PFSK-1 (cell line): ENCODE measurements at regions not wholly inside any gene's neighbourhood (a gene's known extent, or its start where the extent isn't known, plus 50 kb on each side); places are given as distances from the start of the nearest gene placed in this dataset.

Experiments
- FOXP2 ChIP-seq: optimal IDR thresholded peaks from 2 replicates; pipeline ENCODE3; 2011; ENCODE audit warnings: borderline replicate concordance, control low read depth, inconsistent platforms; ENCODE audit not compliant: insufficient read depth; ENCODE audit errors: extremely low read length, extremely low read depth
- POLR2AphosphoS5 ChIP-seq: IDR thresholded peaks from 2 replicates; pipeline ENCODE4 v1.6.1; 2012; ENCODE audit warnings: low read depth, mild to moderate bottlenecking, control low read depth, low read length, moderate library complexity
- SIN3A ChIP-seq: IDR thresholded peaks from 2 replicates; pipeline ENCODE4 v1.6.1; 2012; ENCODE audit warnings: mild to moderate bottlenecking, low read length, moderate library complexity, borderline replicate concordance; ENCODE audit not compliant: insufficient read depth
- TAF1 ChIP-seq: IDR thresholded peaks from 2 replicates; pipeline ENCODE4 v1.6.1; 2012; ENCODE audit warnings: low read length, control low read depth, borderline replicate concordance; ENCODE audit not compliant: insufficient read depth
- TF ChIP-seq, protein P1 (sequence below), 2 experiments: IDR thresholded peaks; 2 replicates each; pipeline versions ENCODE4 v1.6.1 to v1.8.0; 2011 to 2012; ENCODE audit warnings: low read depth in 2 of 2, low read length in 2 of 2, control low read depth in 1 of 2, inconsistent platforms in 1 of 2, mild to moderate bottlenecking in 1 of 2, moderate library complexity in 1 of 2; ENCODE audit not compliant: insufficient read depth in 1 of 2

DNA sequence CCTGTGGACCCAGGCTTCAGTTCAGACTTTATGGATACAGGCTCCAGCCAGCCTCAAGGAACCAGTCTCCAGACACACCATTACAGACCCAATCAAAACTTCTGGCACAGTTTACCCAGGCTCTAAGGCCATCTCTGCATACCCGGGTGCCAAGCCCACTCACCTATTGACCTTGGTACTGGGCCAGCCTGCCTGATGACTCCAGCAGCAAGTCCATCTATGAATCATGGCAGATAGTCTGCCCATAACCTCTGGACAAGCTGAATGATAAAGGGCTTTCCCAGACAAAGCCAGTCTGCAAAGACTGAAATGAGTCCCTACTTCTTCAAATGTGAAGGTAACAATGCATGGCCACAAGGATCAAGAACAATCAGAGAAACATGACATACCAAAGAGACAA lies 1327.1 kb upstream of the C9orf72 start:
- TF ChIP-seq TAF1 (no peak), FOXP2 (no peak), POLR2AphosphoS5 (no peak), SIN3A (no peak)
- TF ChIP-seq, protein P1, sequence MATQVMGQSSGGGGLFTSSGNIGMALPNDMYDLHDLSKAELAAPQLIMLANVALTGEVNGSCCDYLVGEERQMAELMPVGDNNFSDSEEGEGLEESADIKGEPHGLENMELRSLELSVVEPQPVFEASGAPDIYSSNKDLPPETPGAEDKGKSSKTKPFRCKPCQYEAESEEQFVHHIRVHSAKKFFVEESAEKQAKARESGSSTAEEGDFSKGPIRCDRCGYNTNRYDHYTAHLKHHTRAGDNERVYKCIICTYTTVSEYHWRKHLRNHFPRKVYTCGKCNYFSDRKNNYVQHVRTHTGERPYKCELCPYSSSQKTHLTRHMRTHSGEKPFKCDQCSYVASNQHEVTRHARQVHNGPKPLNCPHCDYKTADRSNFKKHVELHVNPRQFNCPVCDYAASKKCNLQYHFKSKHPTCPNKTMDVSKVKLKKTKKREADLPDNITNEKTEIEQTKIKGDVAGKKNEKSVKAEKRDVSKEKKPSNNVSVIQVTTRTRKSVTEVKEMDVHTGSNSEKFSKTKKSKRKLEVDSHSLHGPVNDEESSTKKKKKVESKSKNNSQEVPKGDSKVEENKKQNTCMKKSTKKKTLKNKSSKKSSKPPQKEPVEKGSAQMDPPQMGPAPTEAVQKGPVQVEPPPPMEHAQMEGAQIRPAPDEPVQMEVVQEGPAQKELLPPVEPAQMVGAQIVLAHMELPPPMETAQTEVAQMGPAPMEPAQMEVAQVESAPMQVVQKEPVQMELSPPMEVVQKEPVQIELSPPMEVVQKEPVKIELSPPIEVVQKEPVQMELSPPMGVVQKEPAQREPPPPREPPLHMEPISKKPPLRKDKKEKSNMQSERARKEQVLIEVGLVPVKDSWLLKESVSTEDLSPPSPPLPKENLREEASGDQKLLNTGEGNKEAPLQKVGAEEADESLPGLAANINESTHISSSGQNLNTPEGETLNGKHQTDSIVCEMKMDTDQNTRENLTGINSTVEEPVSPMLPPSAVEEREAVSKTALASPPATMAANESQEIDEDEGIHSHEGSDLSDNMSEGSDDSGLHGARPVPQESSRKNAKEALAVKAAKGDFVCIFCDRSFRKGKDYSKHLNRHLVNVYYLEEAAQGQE (IDR thresholded peaks at IDR 0.05; ENCODE audit: insufficient read depth in 1 of 2, low read depth in 2 of 2, low read length in 2 of 2): no peak

DNA sequence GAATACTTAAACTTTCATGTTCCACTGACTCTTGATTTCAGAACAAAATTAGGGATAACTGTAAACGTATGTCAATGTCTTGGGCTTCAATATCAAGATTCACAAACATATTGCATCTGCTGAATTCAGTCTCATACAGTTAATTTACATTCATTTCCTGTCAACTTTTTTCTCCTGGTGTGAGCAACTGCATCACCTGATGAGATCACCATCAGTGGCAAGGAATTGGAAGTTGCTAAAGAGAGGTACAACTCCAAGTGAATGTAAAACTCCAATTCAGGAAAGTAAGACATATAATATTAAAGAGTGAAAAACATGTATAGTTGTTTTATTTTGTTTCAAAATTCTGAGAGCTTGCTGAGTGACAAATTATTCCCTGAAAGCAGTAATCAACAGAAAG lies 1336.2 kb upstream of the C9orf72 start:
- TF ChIP-seq SIN3A: no peak
- no peak for TF ChIP-seq TAF1
- TF ChIP-seq FOXP2: no peak
- TF ChIP-seq POLR2AphosphoS5: no peak
- TF ChIP-seq, protein P1 (IDR thresholded peaks at IDR 0.05; ENCODE audit: insufficient read depth in 1 of 2, low read depth in 2 of 2, low read length in 2 of 2): no peak

DNA sequence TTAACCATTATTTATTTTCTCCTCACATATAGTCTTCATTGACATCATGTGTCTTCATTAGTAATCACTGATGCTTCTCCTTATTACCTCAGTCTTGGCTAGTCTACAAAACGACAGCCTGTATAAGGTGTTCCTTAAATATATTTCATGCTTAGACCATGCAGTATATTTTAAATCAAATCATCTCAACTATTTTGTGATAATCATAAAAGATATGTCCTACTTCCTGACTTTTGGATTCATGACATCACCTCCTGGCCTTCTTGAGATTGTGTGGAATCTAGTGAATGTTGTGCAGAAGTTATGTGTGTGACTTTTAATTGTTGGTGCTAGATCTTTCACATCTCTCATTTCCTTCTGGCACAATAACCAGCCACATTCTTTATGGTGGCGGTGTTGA lies 1339.3 kb upstream of the C9orf72 start:
- TF ChIP-seq FOXP2: no peak
- TF ChIP-seq, protein P1 (IDR thresholded peaks at IDR 0.05; ENCODE audit: insufficient read depth in 1 of 2, low read depth in 2 of 2, low read length in 2 of 2): no peak
- TF ChIP-seq POLR2AphosphoS5: no peak
- TF ChIP-seq TAF1: no peak
- no peak for TF ChIP-seq SIN3A

DNA sequence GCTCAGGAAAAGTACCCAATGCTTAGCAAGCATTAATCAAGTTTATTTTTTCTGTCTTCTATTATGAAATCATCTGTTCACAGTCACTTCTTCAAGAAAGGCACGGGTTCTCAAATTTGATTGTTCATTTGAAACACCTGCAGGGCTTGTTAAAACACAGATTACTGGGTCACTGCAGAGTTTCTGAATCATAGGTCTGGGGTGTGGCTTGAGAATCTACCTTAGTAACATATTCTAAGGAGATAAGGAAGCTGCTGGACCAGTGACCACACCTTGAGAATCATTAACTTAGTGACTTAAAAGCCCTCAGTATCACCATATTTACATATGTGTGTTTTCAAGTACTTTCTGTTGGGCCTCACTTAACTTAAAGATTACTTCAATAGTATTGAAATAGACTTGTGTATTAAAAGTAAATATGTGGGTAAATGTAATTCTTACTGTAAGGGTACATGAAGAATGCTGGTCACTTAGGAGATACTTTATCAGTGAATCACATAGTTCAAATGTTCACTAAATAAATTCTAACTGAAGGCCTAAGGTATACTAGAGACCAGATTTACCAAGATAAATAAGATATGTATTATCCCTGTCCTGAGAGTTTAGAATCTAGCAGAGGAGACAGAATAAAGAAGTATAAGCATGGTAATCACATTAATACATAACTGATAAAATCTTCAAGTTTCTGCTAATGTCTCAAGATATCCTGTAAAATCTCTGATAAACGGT lies 1342.1 kb upstream of the C9orf72 start:
- TF ChIP-seq, protein P1 (IDR thresholded peaks at IDR 0.05; ENCODE audit: insufficient read depth in 1 of 2, low read depth in 2 of 2, low read length in 2 of 2): no peak
- TF ChIP-seq POLR2AphosphoS5 (no peak), FOXP2 (no peak), SIN3A (no peak), TAF1 (no peak)
